ENCODE measurements at regions not wholly inside any gene's neighbourhood (a gene's known extent, or its start where the extent isn't known, plus 50 kb on each side); places are given as distances from the start of the nearest gene placed in this dataset.
"Not testable (repeated sequence)": the region's sequence is repeated elsewhere in the genome, so short reads cannot be mapped to it uniquely, and the experiment has no call there.

DNA sequence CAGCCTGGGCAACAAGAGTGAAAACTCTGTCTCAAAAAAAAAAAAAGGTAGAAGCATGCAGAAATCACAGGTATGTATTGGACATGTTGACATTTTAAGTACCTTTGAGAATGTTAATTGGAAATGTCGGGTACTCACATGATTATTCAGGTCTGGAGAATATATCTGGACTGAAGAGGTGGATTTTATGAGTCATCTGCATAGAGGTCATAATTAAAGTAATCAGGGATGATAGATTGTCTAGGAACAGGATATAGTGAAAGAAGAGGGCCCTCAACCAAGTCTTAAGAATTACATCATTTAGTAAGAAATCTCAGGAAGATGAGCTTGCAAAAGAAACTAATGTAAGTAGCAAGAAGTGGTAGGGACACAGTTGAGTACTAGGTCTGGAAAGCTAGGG is 212.5 kb downstream of the UTRN start:
- TF ChIP-seq, protein P1, sequence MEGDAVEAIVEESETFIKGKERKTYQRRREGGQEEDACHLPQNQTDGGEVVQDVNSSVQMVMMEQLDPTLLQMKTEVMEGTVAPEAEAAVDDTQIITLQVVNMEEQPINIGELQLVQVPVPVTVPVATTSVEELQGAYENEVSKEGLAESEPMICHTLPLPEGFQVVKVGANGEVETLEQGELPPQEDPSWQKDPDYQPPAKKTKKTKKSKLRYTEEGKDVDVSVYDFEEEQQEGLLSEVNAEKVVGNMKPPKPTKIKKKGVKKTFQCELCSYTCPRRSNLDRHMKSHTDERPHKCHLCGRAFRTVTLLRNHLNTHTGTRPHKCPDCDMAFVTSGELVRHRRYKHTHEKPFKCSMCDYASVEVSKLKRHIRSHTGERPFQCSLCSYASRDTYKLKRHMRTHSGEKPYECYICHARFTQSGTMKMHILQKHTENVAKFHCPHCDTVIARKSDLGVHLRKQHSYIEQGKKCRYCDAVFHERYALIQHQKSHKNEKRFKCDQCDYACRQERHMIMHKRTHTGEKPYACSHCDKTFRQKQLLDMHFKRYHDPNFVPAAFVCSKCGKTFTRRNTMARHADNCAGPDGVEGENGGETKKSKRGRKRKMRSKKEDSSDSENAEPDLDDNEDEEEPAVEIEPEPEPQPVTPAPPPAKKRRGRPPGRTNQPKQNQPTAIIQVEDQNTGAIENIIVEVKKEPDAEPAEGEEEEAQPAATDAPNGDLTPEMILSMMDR (IDR thresholded peaks at IDR 0.05; ENCODE audit: low read depth, low read length), result no peak
- Histone ChIP-seq H3K9me3 (no peaks in the 10 kb centered on the region), H3K36me3 (no peaks in the 10 kb centered on the region), H3K27me3 (peaks cover 8% of the 10 kb centered on the region), H3K4me1 (no peaks in the 10 kb centered on the region), H3K4me3 (ENCODE audit: low read depth, low read length) (no peak overlapping the region)
- DNase-seq, result no peak

DNA sequence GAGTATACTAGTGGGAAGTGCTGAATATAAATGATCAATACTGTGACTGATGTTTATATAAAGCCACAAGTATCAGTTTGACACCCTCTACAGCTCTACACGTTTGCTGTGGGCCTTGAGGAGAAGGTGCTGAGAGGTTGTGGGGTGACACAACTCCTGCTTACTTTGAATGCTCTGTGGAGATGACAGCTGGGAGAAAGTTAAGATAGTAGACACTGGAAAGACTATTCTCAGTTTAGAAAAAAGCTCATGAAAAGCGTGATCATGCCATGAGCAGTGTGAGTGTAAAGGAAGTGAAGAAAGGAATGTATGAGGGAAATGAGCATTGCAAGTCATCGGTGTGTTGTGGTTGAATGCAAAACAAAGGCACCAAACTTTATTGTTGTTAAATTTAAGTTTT is 215.8 kb downstream of the UTRN start:
- Histone ChIP-seq H3K36me3 (no peaks in the 10 kb centered on the region), H3K4me1 (no peaks in the 10 kb centered on the region), H3K27me3 (peaks cover 8% of the 10 kb centered on the region), H3K9me3 (no peaks in the 10 kb centered on the region), H3K4me3 (ENCODE audit: low read depth, low read length) (no peak overlapping the region)
- no peak for DNase-seq
- TF ChIP-seq, protein P1 (IDR thresholded peaks at IDR 0.05; ENCODE audit: low read depth, low read length), result no peak

DNA sequence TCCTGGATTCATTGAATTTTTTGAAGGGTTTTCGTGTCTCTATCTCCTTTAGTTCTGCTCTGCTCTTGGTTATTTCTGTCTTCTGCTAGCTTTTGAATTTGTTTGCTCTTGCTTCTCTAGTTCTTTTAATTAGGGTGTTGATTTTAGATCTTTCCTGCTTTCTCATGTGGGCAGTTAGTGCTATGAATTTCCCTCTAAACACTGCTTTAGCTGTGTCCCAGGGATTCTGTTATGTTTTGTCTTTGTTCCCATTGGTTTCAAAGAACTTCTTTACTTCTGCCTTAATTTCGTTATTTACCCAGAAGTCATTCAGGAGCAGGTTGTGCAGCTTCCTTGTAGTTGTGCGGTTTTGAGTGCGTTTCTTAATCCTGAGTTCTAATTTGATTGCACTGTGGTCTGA is 220.1 kb downstream of the UTRN start:
- not testable (repeated sequence) for H3K4me1 ChIP-seq; H3K4me3 ChIP-seq (ENCODE audit: low read depth, low read length); H3K27me3 ChIP-seq; H3K36me3 ChIP-seq; H3K9me3 ChIP-seq; DNase-seq

DNA sequence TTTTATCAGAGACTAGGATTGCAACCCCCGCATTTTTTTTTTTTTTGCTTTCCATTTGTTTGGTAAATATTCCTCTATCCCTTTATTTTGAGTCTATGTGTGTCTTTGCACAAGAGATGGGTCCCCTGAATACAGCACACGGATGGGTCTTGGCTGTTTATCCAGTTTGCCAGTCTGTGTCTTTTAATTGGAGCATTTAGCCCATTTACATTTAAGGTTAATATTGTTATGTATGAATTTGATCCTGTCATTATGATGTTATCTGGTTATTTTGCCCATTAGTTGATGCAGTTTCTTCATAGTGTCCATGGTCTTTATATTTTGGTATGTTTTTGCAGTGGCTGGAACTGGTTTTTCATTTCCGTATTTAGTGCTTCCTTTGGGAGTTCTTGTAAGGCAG is 220.9 kb downstream of the UTRN start:
- H3K4me1 ChIP-seq; H3K36me3 ChIP-seq; DNase-seq; H3K9me3 ChIP-seq; H3K4me3 ChIP-seq (ENCODE audit: low read depth, low read length); H3K27me3 ChIP-seq: not testable (repeated sequence)

DNA sequence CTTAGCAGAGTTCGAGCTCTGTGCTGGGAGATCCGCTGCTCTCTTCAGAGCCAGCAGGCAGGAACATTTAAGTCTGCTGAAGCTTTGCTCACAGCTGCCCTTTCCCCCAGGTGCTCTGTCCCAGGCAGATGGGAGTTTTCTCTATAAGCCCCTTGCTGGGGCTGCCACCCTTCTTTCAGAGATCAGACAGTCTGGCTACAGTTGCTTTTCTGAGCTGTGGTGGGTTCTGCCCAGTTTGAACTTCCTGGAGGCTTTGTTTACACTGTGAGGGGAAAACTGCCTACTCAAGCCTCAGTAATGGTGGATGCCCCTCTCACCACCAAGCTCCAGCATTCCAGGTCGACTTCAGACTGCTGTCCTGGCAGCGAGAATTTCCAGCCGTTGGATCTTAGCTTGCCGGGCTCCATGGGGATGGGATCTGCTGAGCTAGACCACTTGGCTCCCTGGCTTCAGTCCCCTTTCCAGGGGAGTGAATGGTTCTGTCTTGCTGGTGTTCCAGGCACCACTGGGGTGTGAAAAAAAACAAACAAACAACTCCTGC is 222.7 kb downstream of the UTRN start:
- not testable (repeated sequence) for DNase-seq; H3K4me1 ChIP-seq; H3K4me3 ChIP-seq (ENCODE audit: low read depth, low read length); H3K27me3 ChIP-seq; H3K9me3 ChIP-seq; H3K36me3 ChIP-seq

DNA sequence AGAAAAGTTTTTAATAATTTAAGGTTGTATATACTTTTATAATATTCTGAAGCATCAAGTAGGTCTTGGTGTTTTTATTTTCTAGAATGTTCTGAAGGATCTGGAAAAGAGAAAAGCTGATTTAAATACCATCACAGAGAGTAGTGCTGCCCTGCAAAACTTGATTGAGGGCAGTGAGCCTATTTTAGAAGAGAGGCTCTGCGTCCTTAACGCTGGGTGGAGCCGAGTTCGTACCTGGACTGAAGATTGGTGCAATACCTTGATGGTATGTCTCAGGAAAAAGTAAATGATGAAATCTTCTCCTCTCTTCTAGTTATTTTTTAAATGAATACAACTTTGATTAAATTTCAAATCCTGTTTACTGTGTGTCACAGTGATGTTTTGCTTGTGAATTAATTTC is 225.7 kb downstream of the UTRN start:
- peaks cover 6% of the 10 kb centered on the region for H3K27me3 ChIP-seq
- H3K9me3 ChIP-seq, result no peaks in the 10 kb centered on the region; the same call in 1 of the 2 replicates
- no peaks in the 10 kb centered on the region for H3K36me3 ChIP-seq
- H3K4me3 ChIP-seq (ENCODE audit: low read depth, low read length), result no peak overlapping the region
- H3K4me1 ChIP-seq, result no peaks in the 10 kb centered on the region
- no peak for DNase-seq
- TF ChIP-seq, protein P1 (IDR thresholded peaks at IDR 0.05; ENCODE audit: low read depth, low read length), result no peak

DNA sequence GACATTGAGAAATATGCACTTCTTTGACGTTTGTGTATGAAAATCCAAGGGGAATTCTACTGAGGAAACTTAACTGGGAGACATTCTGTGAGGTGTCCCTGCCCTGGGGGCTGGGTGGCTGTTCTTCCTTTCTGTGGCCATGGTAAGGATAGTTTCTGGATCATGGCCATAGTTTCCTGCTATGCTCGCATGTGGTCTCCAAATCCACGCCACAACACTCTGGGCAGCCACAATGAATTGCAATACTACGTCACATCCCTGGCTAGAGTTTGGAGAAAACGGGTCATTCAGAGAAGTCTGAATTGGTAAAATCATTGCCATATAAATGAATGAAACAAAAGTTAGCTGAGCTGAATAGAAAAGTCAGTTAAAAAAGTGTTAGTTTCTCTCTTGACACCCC is 230.6 kb downstream of the UTRN start:
- Histone ChIP-seq H3K4me1 (no peaks in the 10 kb centered on the region), H3K4me3 (ENCODE audit: low read depth, low read length) (no peak overlapping the region), H3K9me3 (no peaks in the 10 kb centered on the region), H3K36me3 (no peaks in the 10 kb centered on the region), H3K27me3 (peaks cover 10% of the 10 kb centered on the region)
- TF ChIP-seq, protein P1 (IDR thresholded peaks at IDR 0.05; ENCODE audit: low read depth, low read length), result no peak
- DNase-seq, result no peak

DNA sequence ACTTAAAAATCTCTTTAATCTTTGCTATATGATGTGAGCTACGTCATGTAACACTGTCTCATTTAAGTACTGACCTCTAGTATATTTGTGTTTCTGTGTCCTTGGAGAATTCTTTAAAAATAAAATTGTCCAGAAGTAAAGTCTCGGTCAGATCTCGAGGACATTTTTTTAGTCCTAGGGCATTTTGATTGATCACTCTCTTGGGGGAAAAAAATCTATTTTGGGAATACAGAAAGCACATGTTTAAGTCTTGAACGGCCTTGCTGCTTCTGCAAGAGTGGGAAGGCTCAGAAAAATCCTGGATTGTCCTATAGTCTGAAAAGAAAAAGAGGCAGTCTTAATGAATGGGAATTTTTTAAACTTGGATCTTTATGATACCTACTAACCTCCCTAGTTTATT is 234.3 kb downstream of the UTRN start:
- Histone ChIP-seq H3K27me3 (peaks cover 10% of the 10 kb centered on the region), H3K4me1 (no peaks in the 10 kb centered on the region), H3K9me3 (no peaks in the 10 kb centered on the region), H3K4me3 (ENCODE audit: low read depth, low read length) (no peak overlapping the region), H3K36me3 (no peaks in the 10 kb centered on the region)
- TF ChIP-seq, protein P1 (IDR thresholded peaks at IDR 0.05; ENCODE audit: low read depth, low read length), result no peak
- DNase-seq, result no peak
